ENCODE measurements at regions not wholly inside any gene's neighbourhood (a gene's known extent, or its start where the extent isn't known, plus 50 kb on each side); places are given as distances from the start of the nearest gene placed in this dataset.

DNA sequence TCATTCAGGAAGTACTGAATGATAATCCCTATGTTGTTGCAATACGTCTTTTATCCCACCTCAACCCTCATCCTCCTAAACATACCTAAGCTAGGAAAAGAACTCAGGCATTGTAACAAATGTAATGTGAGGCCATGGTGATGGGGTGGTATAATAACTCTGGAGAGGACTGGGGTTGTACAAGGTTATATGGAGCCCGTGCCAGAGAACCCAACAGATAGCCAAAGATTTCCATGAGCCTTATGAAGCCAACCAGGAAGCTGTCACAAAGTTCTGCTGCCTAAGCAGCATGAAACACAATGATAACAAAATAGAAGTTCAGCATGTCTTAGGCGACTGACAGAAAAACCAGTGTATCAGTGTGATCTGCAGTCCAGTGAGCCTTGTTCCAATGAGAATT, 394.1 kb upstream of the NBEA start:
- DNase-seq (ENCODE audit: low read depth): no peak

DNA sequence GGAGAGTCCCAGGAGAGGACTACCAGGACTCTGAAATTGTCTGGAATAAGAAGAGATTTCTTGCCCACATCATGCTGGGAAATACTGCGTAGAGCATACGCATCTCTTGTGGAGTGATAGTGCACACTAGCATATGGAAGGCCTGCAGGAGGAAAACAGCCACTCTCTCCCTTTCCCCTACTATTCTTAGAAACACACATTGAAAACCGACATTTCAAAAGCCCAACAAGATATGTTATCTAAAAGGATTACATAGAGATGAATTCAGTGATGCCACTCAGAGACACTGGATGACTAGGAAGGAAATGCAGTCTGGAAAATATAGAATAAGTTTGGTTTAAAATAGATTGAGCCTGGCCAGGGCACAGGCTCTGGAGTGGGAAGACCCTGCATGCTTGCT, 388.7 kb upstream of the NBEA start:
- no peak for DNase-seq (ENCODE audit: low read depth)

DNA sequence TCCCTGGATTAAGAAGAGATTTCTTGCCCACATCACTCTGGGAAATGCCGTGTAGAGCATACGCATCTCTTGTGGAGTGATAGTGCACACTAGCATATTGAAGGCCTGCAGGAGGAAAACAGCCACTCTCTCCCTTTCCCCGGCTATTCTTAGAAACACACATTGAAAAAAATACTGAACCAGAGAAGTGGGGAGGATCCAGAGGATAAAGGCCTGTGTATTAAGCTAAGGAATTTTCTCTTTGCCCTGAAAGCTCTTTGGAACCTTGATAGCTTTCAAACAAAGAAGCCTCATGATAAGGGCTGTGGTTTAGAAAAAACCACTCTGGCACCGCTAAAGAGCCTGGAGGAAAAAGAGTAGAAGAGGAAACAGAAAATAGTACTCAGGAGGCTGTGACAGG, 386.1 kb upstream of the NBEA start:
- peak; percentile 57 for DNase-seq (ENCODE audit: low read depth)

DNA sequence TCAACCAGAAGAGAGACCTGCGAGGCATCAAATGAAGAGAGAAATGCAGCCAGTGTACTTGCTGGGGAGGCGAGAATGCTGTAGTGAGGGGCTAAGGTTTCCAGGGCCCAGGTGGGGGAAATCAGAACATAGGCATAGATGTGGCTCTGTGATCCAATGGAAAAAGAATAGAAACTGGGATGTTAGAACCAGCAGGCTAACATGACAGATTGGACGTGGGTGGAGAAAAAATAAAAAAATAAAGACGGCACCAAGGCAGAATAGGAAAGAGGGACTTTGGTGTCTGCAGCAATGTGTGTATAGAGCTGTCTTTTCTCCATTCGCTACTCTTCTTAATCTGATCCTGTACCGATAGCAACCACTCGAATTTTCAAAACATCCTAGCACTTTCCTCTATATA, 381.0 kb upstream of the NBEA start:
- DNase-seq (ENCODE audit: low read depth): no peak

DNA sequence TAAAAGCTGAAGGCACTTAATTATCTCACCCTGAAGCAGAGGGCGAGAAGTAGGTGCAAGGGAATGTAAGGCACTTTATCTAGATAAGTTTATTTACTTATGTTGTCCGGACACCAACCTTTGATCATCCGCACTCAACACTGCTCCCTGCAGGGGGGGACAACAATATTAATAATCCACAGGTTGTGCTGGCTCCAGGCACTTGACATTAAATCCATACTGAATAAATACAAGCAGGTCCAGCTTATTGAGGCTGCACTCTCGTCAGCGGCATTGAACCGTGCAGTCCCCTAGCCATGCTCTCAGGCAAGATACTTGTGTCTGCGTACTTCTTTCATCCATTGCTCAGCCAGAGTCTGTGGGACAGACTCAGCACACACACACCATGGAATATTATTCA, 374.5 kb upstream of the NBEA start:
- DNase-seq (ENCODE audit: low read depth): no peak

DNA sequence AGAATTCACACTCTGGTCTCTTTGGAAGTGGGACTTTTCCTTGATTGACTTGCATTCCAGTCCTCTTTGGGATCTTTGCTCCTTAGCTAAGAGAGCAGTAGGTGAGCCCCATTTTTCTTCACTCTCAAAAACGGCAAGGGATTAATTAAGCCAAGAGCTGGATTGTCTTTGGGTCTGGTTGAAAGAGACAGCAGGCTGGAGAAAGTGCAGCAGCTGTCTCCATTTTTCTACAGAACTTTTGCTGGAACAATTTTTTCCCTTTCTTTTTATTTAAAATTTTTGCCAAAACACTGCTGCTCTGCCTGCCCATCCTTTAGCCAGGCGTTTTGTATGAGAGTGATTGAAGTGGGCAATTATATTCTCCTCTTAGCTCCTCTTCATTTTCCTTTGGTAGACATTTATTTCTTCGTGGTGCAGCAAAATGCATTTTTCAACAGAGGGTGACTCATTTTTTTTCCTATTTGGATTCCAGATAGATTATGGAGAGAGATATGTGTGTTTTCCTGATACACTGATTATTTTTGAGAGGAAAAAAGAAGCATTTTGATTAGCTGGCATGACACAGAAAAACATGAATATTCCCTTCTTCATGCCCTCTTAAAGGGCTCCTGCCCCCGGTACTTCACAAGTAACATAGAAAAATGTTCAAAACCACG, 371.2 kb upstream of the NBEA start:
- DNase-seq (ENCODE audit: low read depth): no peak

DNA sequence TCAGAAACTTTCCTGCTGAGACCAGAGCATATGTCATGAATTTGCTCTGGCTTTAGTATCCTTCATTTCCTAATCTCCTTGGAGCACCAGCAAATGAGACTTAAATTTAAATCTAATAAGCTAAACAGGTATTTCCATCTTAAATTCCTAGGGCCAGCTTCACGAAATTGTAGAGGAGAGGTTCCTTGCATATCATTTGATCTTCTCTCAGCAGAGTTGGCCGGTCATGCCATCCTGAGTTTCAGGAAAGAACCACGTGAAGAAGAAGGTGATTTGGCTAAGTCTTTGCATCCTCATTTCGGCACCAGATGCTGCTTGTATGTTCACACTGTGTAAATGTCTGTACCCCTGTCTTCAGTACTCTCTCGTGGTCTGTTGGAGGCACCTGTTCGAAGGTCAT, 370.4 kb upstream of the NBEA start:
- DNase-seq (ENCODE audit: low read depth): no peak

DNA sequence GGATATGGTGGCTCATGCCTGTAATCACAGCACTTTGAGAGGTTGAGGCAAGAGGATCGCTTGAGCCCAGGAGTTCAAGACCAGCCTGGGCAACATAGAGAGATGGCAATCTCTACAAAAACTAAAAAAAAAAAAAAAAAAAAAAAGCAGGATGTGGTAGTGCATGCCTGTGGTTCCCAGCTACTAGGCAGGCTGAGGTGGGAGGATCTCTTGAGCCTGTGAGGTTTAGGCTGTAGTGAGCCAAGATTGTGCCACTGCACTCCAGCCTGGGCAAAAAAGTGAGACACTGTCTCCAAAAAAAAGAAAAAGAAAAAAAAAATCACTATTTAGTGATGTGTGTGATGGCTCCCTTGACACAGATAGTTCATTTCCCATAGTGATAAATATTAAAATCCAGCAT, 365.0 kb upstream of the NBEA start:
- DNase-seq (ENCODE audit: low read depth): peak; percentile 82

DNA sequence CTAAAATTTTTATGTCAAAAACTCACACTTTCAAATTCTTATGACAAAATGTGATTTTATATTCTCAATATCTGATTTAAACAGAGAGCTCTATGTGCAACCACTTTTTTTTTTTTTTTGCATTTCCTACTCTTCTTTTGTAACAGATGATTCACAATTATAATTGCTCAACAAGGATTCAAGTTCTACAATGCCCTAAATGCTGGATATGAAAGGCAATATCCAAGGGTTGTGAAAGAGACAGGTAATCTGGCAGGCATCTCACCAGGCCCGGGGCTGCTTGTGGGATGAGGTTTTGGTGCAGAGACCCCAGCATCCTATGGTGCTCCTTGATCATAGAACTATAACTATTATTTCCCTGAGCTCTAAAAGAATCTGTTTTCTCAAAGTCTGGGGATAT, 363.6 kb upstream of the NBEA start:
- DNase-seq (ENCODE audit: low read depth): peak; percentile 54

- DNase-seq (ENCODE audit: low read depth): peak; percentile 50
These were observed 363.2 kb upstream of the NBEA start for GRCh38 chr13:34578917-34579316.

- DNase-seq (ENCODE audit: low read depth): no peak
These were observed 358.9 kb upstream of the NBEA start for GRCh38 chr13:34583181-34583580.

- DNase-seq (ENCODE audit: low read depth): no peak
These were observed 354.5 kb upstream of the NBEA start for GRCh38 chr13:34587576-34587975.

GRCh38 chr13:34588362-34588761, 353.7 kb upstream of the NBEA start:
- DNase-seq (ENCODE audit: low read depth): no peak

GRCh38 chr13:34589581-34589980, 352.5 kb upstream of the NBEA start:
- no peak for DNase-seq (ENCODE audit: low read depth)

DNA sequence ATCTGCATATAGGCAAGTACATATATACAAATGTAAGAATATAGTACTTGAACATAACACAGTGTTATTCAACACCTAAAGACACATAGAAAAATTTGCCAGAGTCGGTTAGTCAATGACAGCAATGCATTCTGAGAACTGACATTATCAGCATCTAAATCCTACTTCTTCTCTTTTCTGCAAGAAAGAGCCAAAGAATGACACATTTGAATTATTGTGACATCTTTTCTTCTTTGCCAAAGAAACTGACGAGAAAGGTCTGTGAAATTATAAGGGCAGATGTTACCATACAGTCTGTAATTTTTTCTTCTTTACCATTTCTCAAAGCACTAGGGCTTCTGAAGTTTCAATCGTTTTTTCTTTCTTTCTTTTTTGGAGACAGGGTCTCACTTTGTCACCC, 350.9 kb upstream of the NBEA start:
- DNase-seq (ENCODE audit: low read depth): no peak

- DNase-seq (ENCODE audit: low read depth): no peak
These were observed 350.1 kb upstream of the NBEA start for GRCh38 chr13:34591900-34592529.

DNA sequence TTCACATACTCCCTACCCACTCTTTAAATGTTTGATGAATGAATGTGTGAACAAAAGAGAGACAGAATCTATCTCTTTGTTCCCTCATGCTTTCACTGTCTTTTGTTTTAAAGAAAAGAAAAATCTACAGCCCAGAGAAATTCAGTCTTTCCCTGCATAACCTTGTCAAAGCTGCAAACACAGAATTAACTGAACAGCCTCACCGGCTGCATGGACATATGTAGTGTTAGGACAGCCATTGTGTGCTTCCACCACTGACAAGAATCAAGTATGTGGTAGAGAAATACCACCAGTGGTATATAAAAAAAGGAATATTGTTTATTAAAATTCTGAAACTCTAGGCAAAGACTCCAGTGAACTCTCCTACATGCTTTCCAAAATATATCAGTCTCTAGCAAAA, 348.4 kb upstream of the NBEA start:
- DNase-seq (ENCODE audit: low read depth): no peak

DNA sequence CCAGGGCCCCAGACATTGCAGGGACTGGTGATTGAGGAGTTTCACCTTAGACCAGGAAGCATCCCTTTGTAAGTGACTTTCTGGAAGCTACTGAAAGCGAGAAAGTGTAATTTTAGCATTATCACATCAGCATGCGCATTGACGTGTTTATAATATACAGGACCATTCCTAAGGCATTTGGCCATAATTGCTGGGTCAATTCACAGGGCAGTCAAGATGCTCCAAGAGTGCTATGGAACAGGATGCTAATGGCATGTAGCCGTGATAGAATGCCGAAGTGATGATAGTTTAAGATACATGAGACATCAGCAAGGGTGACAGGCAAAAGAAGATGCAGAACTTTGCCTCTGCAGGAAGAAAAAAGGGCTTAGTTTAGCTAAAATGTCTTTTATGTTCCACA, 347.6 kb upstream of the NBEA start:
- DNase-seq (ENCODE audit: low read depth): no peak

DNA sequence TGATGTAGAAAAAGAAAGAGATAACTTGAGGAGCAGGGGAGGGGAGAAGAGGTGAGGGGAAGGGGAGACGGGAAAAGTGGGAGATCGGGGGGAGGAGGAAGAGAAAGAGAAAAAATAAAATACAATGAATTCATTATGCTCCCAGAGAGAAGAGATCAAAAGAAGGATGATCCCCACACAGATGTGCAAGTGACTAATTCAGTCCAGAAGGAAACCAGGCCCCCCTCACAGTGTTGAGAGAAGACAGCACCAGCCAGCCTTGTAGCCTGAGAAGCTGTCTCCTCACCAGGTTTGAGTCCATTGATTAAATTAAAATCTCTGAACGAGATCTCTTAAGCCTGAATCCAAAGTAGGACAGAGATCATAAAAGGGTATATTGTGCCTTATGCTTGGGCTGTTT, 333.7 kb upstream of the NBEA start:
- no peak for DNase-seq (ENCODE audit: low read depth)

DNA sequence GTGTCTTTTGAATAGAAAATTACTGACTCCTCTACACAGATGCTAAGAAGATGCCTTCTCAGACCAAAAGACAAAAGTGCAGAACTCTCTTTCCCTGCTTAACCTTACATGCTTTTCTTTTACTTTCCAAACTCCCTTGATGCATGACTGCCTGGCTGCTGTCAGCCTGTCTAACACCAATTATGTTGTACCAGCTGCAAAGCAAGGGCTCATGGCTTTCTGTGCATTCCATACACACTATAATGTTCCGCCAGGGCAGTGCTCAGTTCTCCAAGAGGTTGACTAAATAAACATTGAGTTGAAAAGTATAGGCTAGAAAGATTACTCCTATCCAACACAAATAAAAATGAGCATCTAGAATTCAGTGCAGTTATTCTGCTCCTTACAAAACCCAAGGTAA, 330.4 kb upstream of the NBEA start:
- no peak for DNase-seq (ENCODE audit: low read depth)

- DNase-seq (ENCODE audit: low read depth): peak; percentile 71
These were observed 324.5 kb upstream of the NBEA start for GRCh38 chr13:34617473-34618083.

DNA sequence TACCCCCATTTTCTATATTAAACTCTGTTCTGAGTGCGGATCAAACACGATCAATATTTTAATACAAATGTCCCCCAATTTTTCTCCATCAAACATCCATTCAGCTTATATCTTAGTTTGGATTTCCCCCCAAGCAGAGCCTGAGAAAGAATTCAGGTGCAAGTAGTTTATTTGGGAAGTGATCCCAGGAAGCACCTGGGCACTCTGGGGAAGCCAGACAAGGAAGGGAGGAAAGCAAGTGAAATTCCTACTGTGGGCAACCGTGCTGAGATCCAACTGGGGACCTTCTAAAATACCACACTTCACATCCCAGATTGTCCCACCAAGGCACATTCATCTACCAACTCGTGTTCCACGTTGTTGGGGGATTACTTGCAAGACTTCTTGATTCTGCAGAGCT, 323.4 kb upstream of the NBEA start:
- DNase-seq (ENCODE audit: low read depth): no peak

DNA sequence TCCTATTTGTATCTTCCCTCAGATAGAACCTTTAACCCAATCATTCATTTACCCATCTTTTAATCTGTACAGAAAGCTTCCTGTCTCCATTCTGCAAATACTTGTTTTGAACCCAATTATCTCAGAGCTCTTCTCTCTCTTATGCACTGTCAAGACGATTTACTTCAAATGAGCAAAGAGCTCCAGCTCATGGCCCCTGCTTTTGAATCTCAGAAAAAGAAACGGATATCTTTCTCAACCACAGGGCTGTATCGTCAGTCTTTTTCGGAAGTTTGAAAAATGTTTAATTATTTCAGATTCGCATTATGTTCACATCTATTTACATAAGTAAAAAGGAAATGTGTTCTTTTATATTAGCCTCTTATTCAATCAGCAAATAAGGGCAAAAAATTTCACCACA, 322.7 kb upstream of the NBEA start:
- DNase-seq (ENCODE audit: low read depth): no peak
